Parathyroid adenoma (tissue), 2 donors: ENCODE measurements at regions not wholly inside any gene's neighbourhood (a gene's known extent, or its start where the extent isn't known, plus 50 kb on each side); places are given as distances from the start of the nearest gene placed in this dataset.

Source experiments
- H2AFZ ChIP-seq: fragments of 300-600 bp; sonication (generic); one replicate; pipeline ENCODE4 v1.7.0; 2017; ENCODE audit warnings: antibody characterized with exemption, mild to moderate bottlenecking
- H3K27ac ChIP-seq: fragments of 300-600 bp; sonication (generic); one replicate; pipeline ENCODE4 v1.7.0; 2017
- H3K27me3 ChIP-seq: fragments of 300-600 bp; sonication (generic); one replicate; pipeline ENCODE4 v1.7.0; 2017; ENCODE audit warnings: low read length; ENCODE audit not compliant: control insufficient read depth, insufficient read depth
- H3K36me3 ChIP-seq: fragments of 300-600 bp; sonication (generic); one replicate; pipeline ENCODE4 v1.7.0; 2017; ENCODE audit warnings: low read length; ENCODE audit not compliant: control insufficient read depth, insufficient read depth
- H3K4me1 ChIP-seq: fragments of 300-600 bp; sonication (generic); one replicate; pipeline ENCODE4 v1.7.0; 2017; ENCODE audit warnings: control low read depth
- H3K4me2 ChIP-seq: fragments of 300-600 bp; sonication (generic); one replicate; pipeline ENCODE4 v1.7.0; 2017; ENCODE audit warnings: low read length
- H3K4me3 ChIP-seq: fragments of 300-600 bp; sonication (generic); one replicate; pipeline ENCODE4 v1.7.0; 2017; ENCODE audit warnings: low read depth, low read length
- H3K79me2 ChIP-seq: fragments of 300-600 bp; sonication (generic); one replicate; pipeline ENCODE4 v1.7.0; 2017; ENCODE audit warnings: control low read depth
- H3K9ac ChIP-seq: fragments of 300-600 bp; sonication (generic); one replicate; pipeline ENCODE4 v1.7.0; 2017; ENCODE audit warnings: mild to moderate bottlenecking
- H3K9me3 ChIP-seq: fragments of 300-600 bp; sonication (generic); one replicate; pipeline ENCODE4 v1.7.0; 2017; ENCODE audit warnings: low read length; ENCODE audit not compliant: control insufficient read depth
- TF ChIP-seq, protein P1 (sequence below): fragments of 300-600 bp; sonication (generic); IDR thresholded peaks from one replicate; pipeline ENCODE4 v1.7.0; 2017; ENCODE audit warnings: antibody characterized with exemption, mild to moderate bottlenecking
- donor health status: primary hyperparathyroidism.

DNA sequence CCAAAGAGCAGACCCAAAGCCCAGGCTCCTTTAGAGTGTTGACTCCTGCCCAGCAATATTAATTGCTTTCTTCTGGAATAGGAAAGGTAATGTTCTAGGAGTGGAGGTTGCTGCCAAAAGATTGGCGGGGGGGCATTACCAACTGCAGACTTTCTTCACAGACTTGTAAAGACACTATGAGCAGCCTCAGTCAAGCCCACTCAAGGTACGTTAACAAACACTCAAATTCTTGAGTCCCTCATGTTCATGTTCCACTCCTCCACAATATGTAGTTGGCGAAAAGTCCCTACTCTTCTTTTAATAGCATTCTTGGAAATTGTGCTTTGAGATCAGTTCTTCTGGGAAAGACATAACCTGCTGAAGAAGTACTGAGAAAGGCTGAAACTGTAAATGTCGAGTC, 409.2 kb upstream of the KIF2A start:
- Histone ChIP-seq H3K9me3 (no peaks in the 10 kb centered on the region), H3K79me2 (no peaks in the 10 kb centered on the region), H3K27ac (no peak overlapping the region), H3K4me1 (no peaks in the 10 kb centered on the region), H3K9ac (no peak overlapping the region), H3K27me3 (no peaks in the 10 kb centered on the region), H3K36me3 (no peaks in the 10 kb centered on the region), H3K4me2 (no peak overlapping the region), H3K4me3 (no peak overlapping the region), H2AFZ (no peak overlapping the region)
- TF ChIP-seq, protein P1, sequence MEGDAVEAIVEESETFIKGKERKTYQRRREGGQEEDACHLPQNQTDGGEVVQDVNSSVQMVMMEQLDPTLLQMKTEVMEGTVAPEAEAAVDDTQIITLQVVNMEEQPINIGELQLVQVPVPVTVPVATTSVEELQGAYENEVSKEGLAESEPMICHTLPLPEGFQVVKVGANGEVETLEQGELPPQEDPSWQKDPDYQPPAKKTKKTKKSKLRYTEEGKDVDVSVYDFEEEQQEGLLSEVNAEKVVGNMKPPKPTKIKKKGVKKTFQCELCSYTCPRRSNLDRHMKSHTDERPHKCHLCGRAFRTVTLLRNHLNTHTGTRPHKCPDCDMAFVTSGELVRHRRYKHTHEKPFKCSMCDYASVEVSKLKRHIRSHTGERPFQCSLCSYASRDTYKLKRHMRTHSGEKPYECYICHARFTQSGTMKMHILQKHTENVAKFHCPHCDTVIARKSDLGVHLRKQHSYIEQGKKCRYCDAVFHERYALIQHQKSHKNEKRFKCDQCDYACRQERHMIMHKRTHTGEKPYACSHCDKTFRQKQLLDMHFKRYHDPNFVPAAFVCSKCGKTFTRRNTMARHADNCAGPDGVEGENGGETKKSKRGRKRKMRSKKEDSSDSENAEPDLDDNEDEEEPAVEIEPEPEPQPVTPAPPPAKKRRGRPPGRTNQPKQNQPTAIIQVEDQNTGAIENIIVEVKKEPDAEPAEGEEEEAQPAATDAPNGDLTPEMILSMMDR, result no peak

DNA sequence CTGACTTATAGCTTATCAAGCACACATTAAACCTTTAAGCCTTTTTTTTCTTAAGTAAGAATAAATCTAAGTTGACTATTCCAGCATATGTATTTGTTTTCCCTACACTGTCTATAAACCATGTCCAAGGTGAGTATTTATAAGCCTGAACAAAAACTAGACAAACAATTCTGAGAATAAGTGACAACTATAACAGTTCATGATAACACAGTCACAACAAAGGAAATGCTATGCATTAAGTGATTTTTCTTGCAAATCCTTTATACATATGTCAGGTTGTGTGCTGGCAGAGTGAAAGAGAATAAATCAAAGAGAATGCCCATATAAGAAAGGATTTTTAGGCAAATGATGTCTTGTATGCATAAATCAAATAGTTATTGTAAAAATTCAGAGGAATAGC, 408.8 kb upstream of the KIF2A start:
- Histone ChIP-seq H3K27me3 (no peaks in the 10 kb centered on the region), H3K9me3 (no peaks in the 10 kb centered on the region), H3K27ac (no peak overlapping the region), H3K4me1 (no peaks in the 10 kb centered on the region), H3K4me3 (no peak overlapping the region), H3K36me3 (no peaks in the 10 kb centered on the region), H3K9ac (no peak overlapping the region), H3K79me2 (no peaks in the 10 kb centered on the region), H3K4me2 (no peak overlapping the region), H2AFZ (no peak overlapping the region)
- TF ChIP-seq, protein P1, result no peak

DNA sequence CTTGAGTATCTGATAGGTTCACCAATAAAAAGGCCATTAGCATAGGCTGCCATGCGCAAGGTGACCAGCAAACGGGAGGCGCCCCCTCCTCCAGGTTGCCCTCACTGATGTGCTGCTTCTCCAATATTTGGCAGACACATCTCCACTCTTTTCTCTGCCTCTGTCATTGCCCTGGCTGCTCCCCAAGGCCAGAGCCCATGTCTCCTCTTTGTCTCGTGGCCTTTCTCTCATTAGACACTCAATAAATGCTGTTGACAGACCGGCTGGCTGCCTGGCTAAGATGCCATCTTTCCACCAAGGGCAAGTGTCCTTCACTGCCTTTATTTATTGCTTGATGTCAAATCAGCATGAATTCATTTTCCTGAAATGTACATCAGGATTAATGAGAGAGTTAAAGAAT, 404.0 kb upstream of the KIF2A start:
- Histone ChIP-seq H3K36me3 (no peaks in the 10 kb centered on the region), H3K79me2 (no peaks in the 10 kb centered on the region), H3K9me3 (no peaks in the 10 kb centered on the region), H3K4me3 (no peak overlapping the region), H3K27ac (no peak overlapping the region), H3K4me1 (no peaks in the 10 kb centered on the region), H3K9ac (no peak overlapping the region), H3K4me2 (no peak overlapping the region), H2AFZ (no peak overlapping the region), H3K27me3 (no peaks in the 10 kb centered on the region)
- TF ChIP-seq, protein P1, result no peak

DNA sequence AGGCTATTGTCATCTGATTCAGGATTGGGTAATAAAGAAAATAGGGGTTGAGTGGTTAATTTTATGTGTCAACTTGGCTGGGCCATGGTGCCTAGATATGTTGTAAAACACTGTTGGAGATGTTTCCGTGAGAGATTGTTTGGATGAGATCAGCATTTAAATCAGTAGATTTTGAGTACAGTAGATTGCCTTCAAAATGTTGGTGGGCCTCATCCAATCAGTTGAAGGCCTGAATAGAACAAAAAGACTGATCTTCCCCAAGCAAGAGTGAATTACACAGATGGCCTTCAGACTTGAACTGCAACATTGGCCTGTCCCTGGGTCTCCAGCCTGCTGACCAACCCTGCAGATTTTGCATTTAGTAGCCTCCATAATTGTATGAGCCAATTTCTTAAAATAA, 401.3 kb upstream of the KIF2A start:
- no peaks in the 10 kb centered on the region for H3K79me2 ChIP-seq
- H2AFZ ChIP-seq, result no peak overlapping the region
- no peak overlapping the region for H3K9ac ChIP-seq
- H3K27me3 ChIP-seq, result no peaks in the 10 kb centered on the region
- H3K36me3 ChIP-seq, result no peaks in the 10 kb centered on the region
- no peak overlapping the region for H3K4me3 ChIP-seq
- no peak overlapping the region for H3K27ac ChIP-seq
- no peaks in the 10 kb centered on the region for H3K9me3 ChIP-seq
- TF ChIP-seq, protein P1, result no peak
- H3K4me1 ChIP-seq, result no peaks in the 10 kb centered on the region
- no peak overlapping the region for H3K4me2 ChIP-seq

DNA sequence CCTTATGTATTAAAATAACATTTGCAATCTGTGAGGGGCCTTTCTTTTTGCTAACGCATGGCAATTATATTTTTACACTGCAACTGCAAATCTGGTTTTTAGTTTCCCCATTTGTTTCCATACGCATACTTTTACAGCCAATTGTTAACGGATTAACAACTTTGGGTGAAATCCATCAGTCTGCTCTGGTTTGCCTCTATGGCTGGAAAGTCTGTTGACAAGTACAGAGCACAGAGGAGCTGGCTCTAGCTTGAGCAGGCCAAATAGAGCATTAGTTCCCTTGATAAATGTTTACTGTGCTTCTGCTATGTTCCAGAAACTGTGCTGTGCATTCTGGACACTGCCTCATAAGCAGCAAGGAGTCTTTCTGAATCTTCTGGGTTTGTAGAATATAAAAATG, 400.4 kb upstream of the KIF2A start:
- H3K36me3 ChIP-seq, result no peaks in the 10 kb centered on the region
- TF ChIP-seq, protein P1, result no peak
- H3K79me2 ChIP-seq, result no peaks in the 10 kb centered on the region
- no peaks in the 10 kb centered on the region for H3K4me1 ChIP-seq
- no peaks in the 10 kb centered on the region for H3K27me3 ChIP-seq
- no peaks in the 10 kb centered on the region for H3K9me3 ChIP-seq
- no peak overlapping the region for H3K4me3 ChIP-seq
- H3K27ac ChIP-seq, result no peak overlapping the region
- H2AFZ ChIP-seq, result no peak overlapping the region
- H3K9ac ChIP-seq, result no peak overlapping the region
- H3K4me2 ChIP-seq, result no peak overlapping the region
